Trophoblast cell (in vitro differentiated cells and primary cell): ENCODE measurements at regions not wholly inside any gene's neighbourhood (a gene's known extent, or its start where the extent isn't known, plus 50 kb on each side); places are given as distances from the start of the nearest gene placed in this dataset.

Source experiments
- DNase-seq, 2 donors: peaks; one replicate each; pipeline ENCODE4 v3.0.0-alpha.2; 2016
- H2AFZ ChIP-seq: 2 replicates; pipeline ENCODE4 v1.6.1; 2013; ENCODE audit warnings: low read length, moderate library complexity, mild to moderate bottlenecking; ENCODE audit not compliant: insufficient read depth, poor library complexity
- H2AK5ac ChIP-seq: 2 replicates; pipeline ENCODE4 v1.6.1; 2013; ENCODE audit warnings: mild to moderate bottlenecking, low read length
- H2BK120ac ChIP-seq: 2 replicates; pipeline ENCODE4 v1.6.1; 2013; ENCODE audit warnings: low read length, mild to moderate bottlenecking, moderate library complexity; ENCODE audit not compliant: insufficient read depth, poor library complexity
- H2BK12ac ChIP-seq: 2 replicates; pipeline ENCODE4 v1.6.1; 2013; ENCODE audit warnings: mild to moderate bottlenecking, low read length, moderate library complexity
- H2BK5ac ChIP-seq: 2 replicates; pipeline ENCODE4 v1.6.1; 2013; ENCODE audit warnings: low read length, low read depth, moderate library complexity, mild to moderate bottlenecking; ENCODE audit not compliant: poor library complexity
- H3K14ac ChIP-seq: 2 replicates; pipeline ENCODE4 v1.6.1; 2013; ENCODE audit warnings: mild to moderate bottlenecking, low read length
- H3K18ac ChIP-seq: 2 replicates; pipeline ENCODE4 v1.6.1; 2013; ENCODE audit warnings: mild to moderate bottlenecking, low read length
- H3K23ac ChIP-seq: 2 replicates; pipeline ENCODE4 v1.6.1; 2013; ENCODE audit warnings: low read length
- H3K27ac ChIP-seq: 2 replicates; pipeline ENCODE4 v1.5.1; 2013; ENCODE audit warnings: low read depth, mild to moderate bottlenecking, inconsistent platforms, low read length, moderate library complexity
- H3K27me3 ChIP-seq: 2 replicates; pipeline ENCODE4 v1.6.1; 2013; ENCODE audit warnings: inconsistent platforms, mild to moderate bottlenecking, low read length, moderate library complexity; ENCODE audit not compliant: insufficient read depth
- H3K36me3 ChIP-seq, 2 experiments: 1 replicate in 1 of 2; 2 replicates in 1 of 2; pipeline ENCODE4 v1.6.1; 2013; ENCODE audit warnings: low read length in 2 of 2, mild to moderate bottlenecking in 2 of 2, moderate library complexity in 1 of 2; ENCODE audit not compliant: insufficient read depth in 2 of 2, control insufficient read depth in 1 of 2
- H3K4ac ChIP-seq: 2 replicates; pipeline ENCODE4 v1.6.1; 2013; ENCODE audit warnings: low read depth, mild to moderate bottlenecking, low read length, moderate library complexity
- H3K4me1 ChIP-seq, 2 experiments: 1 replicate in 1 of 2; 2 replicates in 1 of 2; pipeline ENCODE4 v1.6.1; 2013; ENCODE audit warnings: low read length in 2 of 2, mild to moderate bottlenecking in 2 of 2, moderate library complexity in 1 of 2; ENCODE audit not compliant: insufficient read depth in 2 of 2, control insufficient read depth in 1 of 2
- H3K4me2 ChIP-seq: 2 replicates; pipeline ENCODE4 v1.6.1; 2013; ENCODE audit warnings: inconsistent platforms, mild to moderate bottlenecking, low read length, moderate library complexity
- H3K4me3 ChIP-seq: 2 replicates; pipeline ENCODE4 v1.5.1; 2013; ENCODE audit warnings: mild to moderate bottlenecking, low read depth, low read length, inconsistent platforms
- H3K79me1 ChIP-seq: one replicate; pipeline ENCODE4 v1.6.1; 2013; ENCODE audit warnings: low read length
- H3K79me2 ChIP-seq: 2 replicates; pipeline ENCODE4 v1.6.1; 2013; ENCODE audit warnings: low read length, mild to moderate bottlenecking; ENCODE audit not compliant: control insufficient read depth, insufficient read depth, poor library complexity
- H3K9ac ChIP-seq: 2 replicates; pipeline ENCODE4 v1.6.1; 2013; ENCODE audit warnings: mild to moderate bottlenecking, low read length
- H3K9me3 ChIP-seq: 2 replicates; pipeline ENCODE4 v1.6.1; 2013; ENCODE audit warnings: low read depth, mild to moderate bottlenecking, control low read depth, inconsistent platforms, low read length; ENCODE audit not compliant: insufficient read depth
- H4K12ac ChIP-seq: 2 replicates; pipeline ENCODE4 v1.6.1; 2013; ENCODE audit warnings: low read depth, mild to moderate bottlenecking, low read length, moderate library complexity
- H4K8ac ChIP-seq: 2 replicates; pipeline ENCODE4 v1.6.1; 2013; ENCODE audit warnings: low read depth, mild to moderate bottlenecking, low read length, moderate library complexity
- H4K91ac ChIP-seq: one replicate; pipeline ENCODE4 v1.6.1; 2013; ENCODE audit warnings: low read depth, mild to moderate bottlenecking, low read length, moderate library complexity
- WGBS: extraction: QIAGEN DNeasy Blood & Tissue Kit; methylation state at CpG from one replicate; pipeline ENCODE4 v1.1.7; 2013; ENCODE audit warnings: missing lambda C conversion rate; ENCODE audit not compliant: insufficient read length, insufficient coverage; ENCODE audit errors: extremely low coverage; 5-methylcytosine and 5-hydroxymethylcytosine counted together

GRCh38 chr5:121726991-121727390, 124.7 kb upstream of the FTMT start:
- Histone ChIP-seq H3K27ac (no peak overlapping the region), H3K79me1 (peaks cover 11% of the 10 kb centered on the region), H4K12ac (no peak overlapping the region), H4K8ac (no peak overlapping the region), H3K36me3 (no peaks in the 10 kb centered on the region), H2BK5ac (no peak overlapping the region), H3K23ac (no peak overlapping the region), H3K4me2 (no peak overlapping the region), H4K91ac (peak overlapping the region; percentile 58), H3K9ac (no peak overlapping the region), H3K79me2 (no peaks in the 10 kb centered on the region), H3K4me3 (no peak overlapping the region), H3K27me3 (no peaks in the 10 kb centered on the region), H3K18ac (no peak overlapping the region), H3K14ac (no peak overlapping the region), H2AK5ac (no peak overlapping the region), H2AFZ (no peak overlapping the region), H3K4ac (no peak overlapping the region), H2BK120ac (no peak overlapping the region), H3K4me1 (peaks cover 10 to 11% of the 10 kb centered on the region in 2 experiments), H2BK12ac (peak overlapping the region; percentile 21), H3K9me3 (no peaks in the 10 kb centered on the region)
- no CpG with 5 or more reads among the region's 8 CpGs for WGBS
- no peak for DNase-seq

DNA sequence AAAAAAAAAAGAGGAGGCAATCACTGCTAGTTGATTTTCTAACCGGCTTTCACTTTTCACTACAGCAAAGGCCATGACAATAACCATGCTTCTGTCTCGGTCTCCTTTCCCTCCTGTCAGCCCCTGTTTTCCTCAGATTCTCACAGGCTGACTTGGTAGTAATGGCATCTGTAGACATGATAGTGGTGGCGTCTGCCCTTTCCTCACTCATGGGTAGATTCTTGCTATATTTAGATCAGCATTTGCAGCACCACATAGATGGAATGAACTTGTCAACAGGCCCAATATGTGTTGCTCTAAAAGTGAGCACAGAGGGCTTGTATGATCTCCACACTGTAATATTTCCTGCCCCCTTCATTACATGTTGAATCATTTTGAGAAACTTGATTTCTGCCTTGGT, 120.3 kb upstream of the FTMT start:
- Histone ChIP-seq H3K4me3 (no peak overlapping the region), H2BK120ac (no peak overlapping the region), H2BK12ac (no peak overlapping the region), H3K18ac (no peak overlapping the region), H3K4me1 (peaks cover 3 to 5% of the 10 kb centered on the region in 2 experiments), H2AFZ (no peak overlapping the region), H3K27ac (peak overlapping the region; percentile 57), H3K4ac (no peak overlapping the region), H4K91ac (no peak overlapping the region), H3K79me1 (peaks cover 4% of the 10 kb centered on the region), H4K12ac (no peak overlapping the region), H3K14ac (no peak overlapping the region), H3K23ac (no peak overlapping the region), H2BK5ac (no peak overlapping the region), H3K9me3 (no peaks in the 10 kb centered on the region), H2AK5ac (no peak overlapping the region), H3K4me2 (peak overlapping the region; percentile 13), H3K36me3 (no peaks in the 10 kb centered on the region), H3K9ac (no peak overlapping the region), H3K79me2 (no peaks in the 10 kb centered on the region), H3K27me3 (no peaks in the 10 kb centered on the region), H4K8ac (no peak overlapping the region)
- no peak for DNase-seq
- WGBS, result no CpG with 5 or more reads among the region's 3 CpGs

DNA sequence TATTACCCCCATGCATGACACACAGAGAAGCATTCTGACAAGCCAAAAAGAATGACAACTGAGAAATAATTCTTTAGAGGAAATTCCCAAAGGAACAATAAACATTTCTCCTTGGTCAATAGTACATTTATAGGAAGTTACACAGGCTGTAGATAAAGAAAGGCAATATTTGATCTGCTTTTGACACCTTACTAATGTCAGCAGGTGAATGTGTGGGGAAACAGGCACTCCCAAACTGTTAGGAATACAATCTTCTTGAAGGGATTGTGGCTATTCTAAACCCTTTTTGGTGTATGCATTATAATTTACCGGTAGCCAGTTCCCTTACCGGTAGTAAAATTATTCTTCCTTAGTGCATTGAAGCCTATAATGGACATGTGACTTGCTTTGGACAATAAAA, 116.1 kb upstream of the FTMT start:
- H3K23ac ChIP-seq, result no peak overlapping the region
- no peaks in the 10 kb centered on the region for H3K9me3 ChIP-seq
- H2BK5ac ChIP-seq, result no peak overlapping the region
- no peak overlapping the region for H2BK120ac ChIP-seq
- H4K8ac ChIP-seq, result no peak overlapping the region
- H3K9ac ChIP-seq, result no peak overlapping the region
- no peaks in the 10 kb centered on the region for H3K27me3 ChIP-seq
- H3K27ac ChIP-seq, result no peak overlapping the region
- H3K4me1 ChIP-seq, result peaks cover 2 to 3% of the 10 kb centered on the region in 2 experiments
- H3K14ac ChIP-seq, result no peak overlapping the region
- H3K18ac ChIP-seq, result no peak overlapping the region
- no peaks in the 10 kb centered on the region for H3K36me3 ChIP-seq
- no peaks in the 10 kb centered on the region for H3K79me2 ChIP-seq
- no peak overlapping the region for H2BK12ac ChIP-seq
- no peak overlapping the region for H2AFZ ChIP-seq
- no peak overlapping the region for H3K4ac ChIP-seq
- no peak overlapping the region for H2AK5ac ChIP-seq
- H3K4me3 ChIP-seq, result no peak overlapping the region
- no peak overlapping the region for H4K12ac ChIP-seq
- WGBS, result no CpG with 5 or more reads among the region's 2 CpGs
- no peak overlapping the region for H3K4me2 ChIP-seq
- DNase-seq, result no peak
- no peaks in the 10 kb centered on the region for H3K79me1 ChIP-seq
- no peak overlapping the region for H4K91ac ChIP-seq

DNA sequence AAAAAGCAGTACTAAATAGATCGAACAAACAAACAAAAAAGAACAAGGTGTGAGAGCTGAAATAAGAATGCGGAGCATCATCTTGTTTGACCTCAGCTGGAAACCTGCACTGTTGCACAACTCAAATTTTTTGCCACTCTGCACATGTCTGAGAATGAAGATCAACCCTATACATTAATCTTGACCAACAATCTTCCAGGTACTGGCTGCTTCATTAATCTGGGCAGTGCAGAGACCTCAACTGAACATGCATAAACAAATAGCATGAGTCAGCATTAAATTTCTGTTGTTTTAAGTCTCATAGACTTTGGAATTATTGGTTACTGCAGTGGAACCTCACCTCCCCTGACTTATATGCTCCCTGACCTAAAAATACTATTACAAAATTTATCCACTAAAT, 114.6 kb upstream of the FTMT start:
- Histone ChIP-seq H3K36me3 (no peaks in the 10 kb centered on the region), H3K4me2 (no peak overlapping the region), H2BK5ac (no peak overlapping the region), H3K79me1 (no peaks in the 10 kb centered on the region), H3K23ac (no peak overlapping the region), H3K9me3 (no peaks in the 10 kb centered on the region), H4K8ac (no peak overlapping the region), H3K18ac (no peak overlapping the region), H4K12ac (no peak overlapping the region), H3K79me2 (no peaks in the 10 kb centered on the region), H2AFZ (no peak overlapping the region), H3K4ac (no peak overlapping the region), H2AK5ac (no peak overlapping the region), H3K4me1 (no peaks in the 10 kb centered on the region), H4K91ac (no peak overlapping the region), H3K9ac (no peak overlapping the region), H2BK120ac (no peak overlapping the region), H3K27ac (no peak overlapping the region), H3K4me3 (no peak overlapping the region), H3K14ac (no peak overlapping the region), H2BK12ac (no peak overlapping the region), H3K27me3 (no peaks in the 10 kb centered on the region)
- DNase-seq, result peak in 1 of 2 donors; percentile 49
- no CpG with 5 or more reads among the region's 2 CpGs for WGBS
